Suprapubic skin (tissue), 4 donors: ENCODE measurements at regions not wholly inside any gene's neighbourhood (a gene's known extent, or its start where the extent isn't known, plus 50 kb on each side); places are given as distances from the start of the nearest gene placed in this dataset.
A peak's percentile ranks its signal among the peaks of the same experiment; 100 is the strongest.

Source experiments
- DNase-seq, 2 donors: peaks; one replicate each; pipeline ENCODE4 v3.0.0-alpha.2; 2019; ENCODE audit warnings: low spot score in 2 of 2
- H3K27ac ChIP-seq: fragments of 200-600 bp; sonication (generic); one replicate; pipeline ENCODE4 v1.5.1; 2019
- H3K27me3 ChIP-seq: fragments of 200-600 bp; sonication (generic); one replicate; pipeline ENCODE4 v1.5.1; 2019
- H3K36me3 ChIP-seq: fragments of 200-600 bp; sonication (generic); one replicate; pipeline ENCODE4 v1.5.1; 2019
- H3K4me1 ChIP-seq: fragments of 200-600 bp; sonication (generic); one replicate; pipeline ENCODE4 v1.5.1; 2019
- H3K4me3 ChIP-seq: fragments of 200-600 bp; sonication (generic); one replicate; pipeline ENCODE4 v1.5.1; 2019; ENCODE audit warnings: mild to moderate bottlenecking
- H3K9me3 ChIP-seq: fragments of 200-600 bp; sonication (generic); one replicate; pipeline ENCODE4 v1.5.1; 2019
- EP300 ChIP-seq: sonication (generic); formaldehyde crosslinking; IDR thresholded peaks from one replicate; pipeline ENCODE4 v1.6.1; 2017; ENCODE audit warnings: antibody characterized with exemption
- POLR2A ChIP-seq, 2 donors: fragments of 450-650 bp; IDR thresholded peaks; one replicate each; pipeline ENCODE4 v1.6.1; 2017; ENCODE audit warnings: antibody characterized with exemption in 2 of 2, mild to moderate bottlenecking in 2 of 2, moderate library complexity in 2 of 2
- POLR2AphosphoS5 ChIP-seq, 3 donors: sonication (generic); formaldehyde crosslinking; IDR thresholded peaks; one replicate each; pipeline ENCODE4 v1.6.1; 2017; ENCODE audit warnings: antibody characterized with exemption in 3 of 3
- WGBS: methylation state at CpG from one replicate; pipeline ENCODE4 v1.1.5; 2018; 5-methylcytosine and 5-hydroxymethylcytosine counted together
- TF ChIP-seq, protein P1 (sequence below), 2 donors: fragments of 200-600 bp in 1 of 2; fragments of 450-650 bp in 1 of 2; sonication (generic) in 1 of 2; IDR thresholded peaks; one replicate each; pipeline ENCODE4 v1.5.1; 2016 to 2019; ENCODE audit warnings: antibody characterized with exemption in 2 of 2, mild to moderate bottlenecking in 1 of 2, moderate library complexity in 1 of 2

GRCh38 chr7:153021542-153021941, 262.0 kb downstream of the ACTR3B start:
- no peaks in the 10 kb centered on the region for H3K27me3 ChIP-seq
- H3K4me3 ChIP-seq, result no peak overlapping the region
- DNase-seq, result no peak
- no peaks in the 10 kb centered on the region for H3K9me3 ChIP-seq
- WGBS, result 75% methylated on average over 3 of the region's 6 CpGs
- no peak for TF ChIP-seq POLR2A (IDR thresholded peaks at IDR 0.05)
- no peak for TF ChIP-seq EP300
- TF ChIP-seq POLR2AphosphoS5 (IDR thresholded peaks at IDR 0.05), result no peak
- TF ChIP-seq, protein P1, sequence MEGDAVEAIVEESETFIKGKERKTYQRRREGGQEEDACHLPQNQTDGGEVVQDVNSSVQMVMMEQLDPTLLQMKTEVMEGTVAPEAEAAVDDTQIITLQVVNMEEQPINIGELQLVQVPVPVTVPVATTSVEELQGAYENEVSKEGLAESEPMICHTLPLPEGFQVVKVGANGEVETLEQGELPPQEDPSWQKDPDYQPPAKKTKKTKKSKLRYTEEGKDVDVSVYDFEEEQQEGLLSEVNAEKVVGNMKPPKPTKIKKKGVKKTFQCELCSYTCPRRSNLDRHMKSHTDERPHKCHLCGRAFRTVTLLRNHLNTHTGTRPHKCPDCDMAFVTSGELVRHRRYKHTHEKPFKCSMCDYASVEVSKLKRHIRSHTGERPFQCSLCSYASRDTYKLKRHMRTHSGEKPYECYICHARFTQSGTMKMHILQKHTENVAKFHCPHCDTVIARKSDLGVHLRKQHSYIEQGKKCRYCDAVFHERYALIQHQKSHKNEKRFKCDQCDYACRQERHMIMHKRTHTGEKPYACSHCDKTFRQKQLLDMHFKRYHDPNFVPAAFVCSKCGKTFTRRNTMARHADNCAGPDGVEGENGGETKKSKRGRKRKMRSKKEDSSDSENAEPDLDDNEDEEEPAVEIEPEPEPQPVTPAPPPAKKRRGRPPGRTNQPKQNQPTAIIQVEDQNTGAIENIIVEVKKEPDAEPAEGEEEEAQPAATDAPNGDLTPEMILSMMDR (IDR thresholded peaks at IDR 0.05), result no peak
- H3K27ac ChIP-seq, result no peak overlapping the region
- no peaks in the 10 kb centered on the region for H3K36me3 ChIP-seq
- no peaks in the 10 kb centered on the region for H3K4me1 ChIP-seq

GRCh38 chr7:153022475-153023193, 263.1 kb downstream of the ACTR3B start:
- TF ChIP-seq POLR2AphosphoS5 (IDR thresholded peaks at IDR 0.05) (no peak), EP300 (no peak), POLR2A (IDR thresholded peaks at IDR 0.05) (no peak)
- TF ChIP-seq, protein P1 (IDR thresholded peaks at IDR 0.05), result no peak
- DNase-seq, result no peak
- no peak overlapping the region for H3K4me3 ChIP-seq
- H3K27me3 ChIP-seq, result no peaks in the 10 kb centered on the region
- H3K36me3 ChIP-seq, result no peaks in the 10 kb centered on the region
- H3K27ac ChIP-seq, result no peak overlapping the region
- 63% methylated on average over 12 of the region's 12 CpGs for WGBS
- no peaks in the 10 kb centered on the region for H3K9me3 ChIP-seq
- no peaks in the 10 kb centered on the region for H3K4me1 ChIP-seq

DNA sequence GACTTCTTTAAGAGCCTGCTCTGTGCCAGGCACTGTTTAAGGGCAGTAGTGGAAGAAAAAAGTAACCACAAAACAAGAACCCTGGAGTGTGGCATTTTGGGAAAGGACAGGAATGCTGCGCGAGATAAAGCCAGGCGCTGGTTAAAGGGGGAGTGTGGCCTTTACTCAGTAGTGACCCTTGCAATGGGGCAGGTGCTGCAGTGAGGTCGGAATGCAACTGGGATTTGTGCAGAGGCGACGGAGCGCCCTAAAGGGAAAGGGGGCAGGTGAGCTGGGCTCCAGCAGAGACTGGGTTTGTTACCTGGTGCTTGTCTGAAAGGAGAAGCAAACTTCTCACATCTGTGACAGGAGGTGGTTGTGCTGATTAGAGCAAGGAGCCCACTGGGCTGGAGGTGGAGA, 263.6 kb downstream of the ACTR3B start:
- Histone ChIP-seq H3K27me3 (no peaks in the 10 kb centered on the region), H3K9me3 (no peaks in the 10 kb centered on the region), H3K4me1 (no peaks in the 10 kb centered on the region), H3K27ac (no peak overlapping the region), H3K36me3 (no peaks in the 10 kb centered on the region), H3K4me3 (no peak overlapping the region)
- no peak for DNase-seq
- no peak for TF ChIP-seq POLR2A (IDR thresholded peaks at IDR 0.05)
- TF ChIP-seq EP300, result no peak
- TF ChIP-seq POLR2AphosphoS5 (IDR thresholded peaks at IDR 0.05), result no peak
- TF ChIP-seq, protein P1 (IDR thresholded peaks at IDR 0.05), result no peak
- 85% methylated on average over 7 of the region's 7 CpGs for WGBS

DNA sequence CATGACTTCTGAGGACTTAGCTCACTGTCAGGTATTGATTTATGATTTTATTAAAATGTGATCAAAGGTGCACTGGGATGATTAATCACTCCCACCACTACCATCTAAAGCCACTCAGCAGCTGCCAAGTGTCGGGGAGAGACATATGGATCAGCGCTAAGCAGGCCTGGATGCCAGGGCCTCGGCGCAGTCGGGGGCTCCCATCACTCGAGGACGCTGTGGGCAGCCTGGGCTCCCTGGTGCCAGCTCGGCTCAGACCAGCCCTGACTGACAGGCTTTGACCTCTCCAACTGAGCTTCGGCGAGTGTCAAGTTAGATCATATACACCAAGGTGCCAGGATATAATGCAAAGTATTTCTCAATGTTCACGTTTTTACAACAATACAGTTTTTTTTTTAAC, 267.7 kb downstream of the ACTR3B start:
- no peak for DNase-seq
- Histone ChIP-seq H3K4me3 (no peak overlapping the region), H3K4me1 (no peaks in the 10 kb centered on the region), H3K27me3 (no peaks in the 10 kb centered on the region), H3K36me3 (no peaks in the 10 kb centered on the region), H3K27ac (no peak overlapping the region), H3K9me3 (no peaks in the 10 kb centered on the region)
- 88% methylated on average over 10 of the region's 11 CpGs for WGBS
- TF ChIP-seq, protein P1 (IDR thresholded peaks at IDR 0.05), result no peak
- TF ChIP-seq EP300, result no peak
- no peak for TF ChIP-seq POLR2A (IDR thresholded peaks at IDR 0.05)
- no peak for TF ChIP-seq POLR2AphosphoS5 (IDR thresholded peaks at IDR 0.05)

DNA sequence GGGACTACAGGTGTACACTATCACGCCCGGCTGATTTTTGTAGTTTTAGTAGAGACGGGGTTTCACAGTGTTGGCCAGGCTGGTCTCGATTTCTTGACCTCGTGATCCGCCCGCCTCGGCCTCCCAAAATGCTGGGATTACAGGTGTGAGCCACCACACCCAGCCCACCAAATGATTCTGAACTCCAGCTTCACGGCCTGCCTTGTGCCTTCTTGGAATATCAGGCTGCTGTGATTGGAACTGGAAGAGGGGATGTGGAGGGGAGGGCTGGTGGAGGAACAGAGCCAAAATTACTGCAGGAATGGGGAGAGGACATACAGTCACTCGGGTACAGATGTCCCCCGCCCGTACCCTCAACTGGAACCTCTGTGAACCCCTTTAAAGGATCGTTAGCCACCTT, 268.4 kb downstream of the ACTR3B start:
- H3K27ac ChIP-seq, result no peak overlapping the region
- H3K36me3 ChIP-seq, result no peaks in the 10 kb centered on the region
- DNase-seq, result peak in 1 of 2 donors; percentile 59
- H3K4me1 ChIP-seq, result no peaks in the 10 kb centered on the region
- WGBS, result 94% methylated on average over 13 of the region's 13 CpGs
- no peaks in the 10 kb centered on the region for H3K27me3 ChIP-seq
- H3K9me3 ChIP-seq, result no peaks in the 10 kb centered on the region
- no peak for TF ChIP-seq POLR2AphosphoS5 (IDR thresholded peaks at IDR 0.05)
- no peak overlapping the region for H3K4me3 ChIP-seq

GRCh38 chr7:153030976-153031375, 271.4 kb downstream of the ACTR3B start:
- Histone ChIP-seq H3K36me3 (no peaks in the 10 kb centered on the region), H3K9me3 (no peaks in the 10 kb centered on the region), H3K4me1 (no peaks in the 10 kb centered on the region), H3K4me3 (no peak overlapping the region), H3K27me3 (no peaks in the 10 kb centered on the region), H3K27ac (no peak overlapping the region)
- 92% methylated on average over 5 of the region's 5 CpGs for WGBS
- DNase-seq, result peak in 1 of 2 donors; percentile 44
- TF ChIP-seq POLR2AphosphoS5 (IDR thresholded peaks at IDR 0.05) (no peak), POLR2A (IDR thresholded peaks at IDR 0.05) (no peak), EP300 (no peak)
